Activated B cell treated with CpG ODN at 0.5 μM for 24 hours (primary cell): ENCODE measurements at regions not wholly inside any gene's neighbourhood (a gene's known extent, or its start where the extent isn't known, plus 50 kb on each side); places are given as distances from the start of the nearest gene placed in this dataset.

Source experiments
- ATAC-seq: fragments of 200-7000 bp; cut with Tn5 transposase; one replicate; pipeline ENCODE4 v1.10.0; 2021; ENCODE audit warnings: low read depth, mild to moderate bottlenecking, moderate library complexity
- CTCF ChIA-PET: fragments of 350-600 bp; sonication (Branson Sonifier 250); formaldehyde crosslinking; loops from one replicate; lab custom pipeline; 2021; ENCODE audit warnings: antibody characterized with exemption; lab: Charles Lee
- POLR2A ChIA-PET: fragments of 350-600 bp; sonication (Branson Sonifier 250); formaldehyde crosslinking; loops from one replicate; lab custom pipeline; 2021; ENCODE audit warnings: antibody characterized with exemption; lab: Charles Lee
- DNase-seq: peaks from one replicate; pipeline ENCODE4 v3.0.0; 2022
- H3K27ac Mint-ChIP-seq: one replicate; pipeline ENCODE4 v1.8.0; 2020; ENCODE audit warnings: mixed read lengths
- H3K27me3 Mint-ChIP-seq: one replicate; pipeline ENCODE4 v1.8.0; 2021; ENCODE audit warnings: mixed read lengths
- H3K36me3 Mint-ChIP-seq: one replicate; pipeline ENCODE4 v1.8.0; 2021; ENCODE audit warnings: low read depth, mixed read lengths
- H3K4me1 Mint-ChIP-seq: one replicate; pipeline ENCODE4 v1.8.0; 2021; ENCODE audit warnings: mixed read lengths
- H3K4me3 Mint-ChIP-seq: one replicate; pipeline ENCODE4 v1.8.0; 2020; ENCODE audit warnings: mild to moderate bottlenecking, mixed read lengths
- H3K9me3 Mint-ChIP-seq: one replicate; pipeline ENCODE4 v1.8.0; 2020; ENCODE audit warnings: mixed read lengths
- intact Hi-C: fragments of 100-400 bp; cut with micrococcal nuclease; formaldehyde crosslinking; loops from one replicate; pipeline ENCODE4 v1.15.1; 2024
- TF ChIP-seq, protein P1 (sequence below): fragments of 200-600 bp; IDR thresholded peaks from one replicate; pipeline ENCODE4 v1.8.0; 2022; ENCODE audit warnings: antibody characterized with exemption, mild to moderate bottlenecking

GRCh38 chr7:85714043-85714578, 527.3 kb upstream of the SEMA3D start:
- TF ChIP-seq, protein P1, sequence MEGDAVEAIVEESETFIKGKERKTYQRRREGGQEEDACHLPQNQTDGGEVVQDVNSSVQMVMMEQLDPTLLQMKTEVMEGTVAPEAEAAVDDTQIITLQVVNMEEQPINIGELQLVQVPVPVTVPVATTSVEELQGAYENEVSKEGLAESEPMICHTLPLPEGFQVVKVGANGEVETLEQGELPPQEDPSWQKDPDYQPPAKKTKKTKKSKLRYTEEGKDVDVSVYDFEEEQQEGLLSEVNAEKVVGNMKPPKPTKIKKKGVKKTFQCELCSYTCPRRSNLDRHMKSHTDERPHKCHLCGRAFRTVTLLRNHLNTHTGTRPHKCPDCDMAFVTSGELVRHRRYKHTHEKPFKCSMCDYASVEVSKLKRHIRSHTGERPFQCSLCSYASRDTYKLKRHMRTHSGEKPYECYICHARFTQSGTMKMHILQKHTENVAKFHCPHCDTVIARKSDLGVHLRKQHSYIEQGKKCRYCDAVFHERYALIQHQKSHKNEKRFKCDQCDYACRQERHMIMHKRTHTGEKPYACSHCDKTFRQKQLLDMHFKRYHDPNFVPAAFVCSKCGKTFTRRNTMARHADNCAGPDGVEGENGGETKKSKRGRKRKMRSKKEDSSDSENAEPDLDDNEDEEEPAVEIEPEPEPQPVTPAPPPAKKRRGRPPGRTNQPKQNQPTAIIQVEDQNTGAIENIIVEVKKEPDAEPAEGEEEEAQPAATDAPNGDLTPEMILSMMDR: no peak
- H3K4me3 Mint-ChIP-seq: no peak overlapping the region
- H3K27me3 Mint-ChIP-seq: no peaks in the 10 kb centered on the region
- ChIA-PET CTCF (no interaction called here), POLR2A (no interaction called here)
- no peak for DNase-seq
- H3K27ac Mint-ChIP-seq: no peak overlapping the region
- intact Hi-C loops: no loop called here
- no peaks in the 10 kb centered on the region for H3K9me3 Mint-ChIP-seq
- ATAC-seq: no peak
- H3K36me3 Mint-ChIP-seq: no peaks in the 10 kb centered on the region
- no peaks in the 10 kb centered on the region for H3K4me1 Mint-ChIP-seq

GRCh38 chr7:85713171-85713570, 526.3 kb upstream of the SEMA3D start:
- no peak for DNase-seq
- Mint-ChIP-seq H3K27me3 (no peaks in the 10 kb centered on the region), H3K4me1 (no peaks in the 10 kb centered on the region), H3K4me3 (no peak overlapping the region), H3K9me3 (no peaks in the 10 kb centered on the region), H3K36me3 (no peaks in the 10 kb centered on the region), H3K27ac (no peak overlapping the region)
- TF ChIP-seq, protein P1: no peak
- intact Hi-C loops: no loop called here
- no peak for ATAC-seq
- POLR2A ChIA-PET: no interaction called here
- CTCF ChIA-PET: no interaction called here

GRCh38 chr7:85711894-85712293, 525.0 kb upstream of the SEMA3D start:
- Mint-ChIP-seq H3K4me3 (no peak overlapping the region), H3K9me3 (no peaks in the 10 kb centered on the region), H3K36me3 (no peaks in the 10 kb centered on the region), H3K4me1 (no peaks in the 10 kb centered on the region), H3K27ac (no peak overlapping the region), H3K27me3 (no peaks in the 10 kb centered on the region)
- intact Hi-C loops: no loop called here
- POLR2A ChIA-PET: no interaction called here
- CTCF ChIA-PET: no interaction called here
- DNase-seq (no peak), ATAC-seq (no peak)
- TF ChIP-seq, protein P1: no peak

- no peak for ATAC-seq
- DNase-seq: no peak
- ChIA-PET POLR2A (no interaction called here), CTCF (no interaction called here)
- H3K4me1 Mint-ChIP-seq: no peaks in the 10 kb centered on the region
- H3K9me3 Mint-ChIP-seq: no peaks in the 10 kb centered on the region
- no peaks in the 10 kb centered on the region for H3K27me3 Mint-ChIP-seq
- intact Hi-C loops: no loop called here
- TF ChIP-seq, protein P1: no peak
- no peak overlapping the region for H3K4me3 Mint-ChIP-seq
- no peak overlapping the region for H3K27ac Mint-ChIP-seq
- no peaks in the 10 kb centered on the region for H3K36me3 Mint-ChIP-seq
Measured at GRCh38 chr7:85710960-85711359, 524.1 kb upstream of the SEMA3D start.

GRCh38 chr7:85708221-85708620, 521.4 kb upstream of the SEMA3D start:
- TF ChIP-seq, protein P1: no peak
- ChIA-PET POLR2A (no interaction called here), CTCF (no interaction called here)
- Mint-ChIP-seq H3K27ac (no peak overlapping the region), H3K27me3 (no peaks in the 10 kb centered on the region), H3K4me3 (no peak overlapping the region), H3K36me3 (no peaks in the 10 kb centered on the region), H3K4me1 (no peaks in the 10 kb centered on the region), H3K9me3 (no peaks in the 10 kb centered on the region)
- intact Hi-C loops: no loop called here
- no peak for ATAC-seq
- DNase-seq: no peak
